ENCODE measurements at regions not wholly inside any gene's neighbourhood (a gene's known extent, or its start where the extent isn't known, plus 50 kb on each side); places are given as distances from the start of the nearest gene placed in this dataset.
"Not testable (repeated sequence)": the region's sequence is repeated elsewhere in the genome, so short reads cannot be mapped to it uniquely, and the experiment has no call there.

- H3K36me3 Mint-ChIP-seq = no peaks in the 10 kb centered on the region
- H3K9me3 Mint-ChIP-seq = no peaks in the 10 kb centered on the region
- H3K4me1 Mint-ChIP-seq = no peaks in the 10 kb centered on the region
- no peak for DNase-seq
- H3K27ac Mint-ChIP-seq = no peak overlapping the region
- H3K27me3 Mint-ChIP-seq = no peaks in the 10 kb centered on the region
- no peak overlapping the region for H3K4me3 Mint-ChIP-seq
These were observed 224.2 kb downstream of the XPNPEP1 start for GRCh38 chr10:109698882-109699664.

- DNase-seq = no peak
- H3K4me3 Mint-ChIP-seq = no peak overlapping the region
- no peaks in the 10 kb centered on the region for H3K9me3 Mint-ChIP-seq
- H3K27ac Mint-ChIP-seq = no peak overlapping the region
- no peaks in the 10 kb centered on the region for H3K27me3 Mint-ChIP-seq
- no peaks in the 10 kb centered on the region for H3K36me3 Mint-ChIP-seq
- H3K4me1 Mint-ChIP-seq = no peaks in the 10 kb centered on the region
These were observed 225.2 kb downstream of the XPNPEP1 start for GRCh38 chr10:109698086-109698485.

GRCh38 chr10:109696981-109697775, 226.1 kb downstream of the XPNPEP1 start:
- DNase-seq = no peak
- no peaks in the 10 kb centered on the region for H3K4me1 Mint-ChIP-seq
- H3K36me3 Mint-ChIP-seq = no peaks in the 10 kb centered on the region
- no peak overlapping the region for H3K27ac Mint-ChIP-seq
- H3K27me3 Mint-ChIP-seq = peaks cover 3% of the 10 kb centered on the region
- no peak overlapping the region for H3K4me3 Mint-ChIP-seq
- no peaks in the 10 kb centered on the region for H3K9me3 Mint-ChIP-seq

GRCh38 chr10:109696462-109696861, 226.8 kb downstream of the XPNPEP1 start:
- no peak for DNase-seq
- no peaks in the 10 kb centered on the region for H3K4me1 Mint-ChIP-seq
- no peak overlapping the region for H3K4me3 Mint-ChIP-seq
- no peaks in the 10 kb centered on the region for H3K36me3 Mint-ChIP-seq
- peaks cover 4% of the 10 kb centered on the region for H3K27me3 Mint-ChIP-seq
- H3K9me3 Mint-ChIP-seq = no peaks in the 10 kb centered on the region
- no peak overlapping the region for H3K27ac Mint-ChIP-seq

GRCh38 chr10:109695988-109696387, 227.3 kb downstream of the XPNPEP1 start:
- no peak for DNase-seq
- Mint-ChIP-seq H3K4me1 (no peaks in the 10 kb centered on the region), H3K36me3 (no peaks in the 10 kb centered on the region), H3K27ac (no peak overlapping the region), H3K9me3 (no peaks in the 10 kb centered on the region), H3K4me3 (no peak overlapping the region), H3K27me3 (peaks cover 4% of the 10 kb centered on the region)

GRCh38 chr10:109689785-109690184, 233.5 kb downstream of the XPNPEP1 start:
- no peak for DNase-seq
- H3K9me3 Mint-ChIP-seq = peaks cover 5% of the 10 kb centered on the region

GRCh38 chr10:109679478-109679877, 243.8 kb downstream of the XPNPEP1 start:
- H3K36me3 Mint-ChIP-seq = no peaks in the 10 kb centered on the region
- no peak overlapping the region for H3K27ac Mint-ChIP-seq
- no peaks in the 10 kb centered on the region for H3K4me1 Mint-ChIP-seq
- no peak for DNase-seq
- H3K9me3 Mint-ChIP-seq = no peaks in the 10 kb centered on the region
- no peaks in the 10 kb centered on the region for H3K27me3 Mint-ChIP-seq
- no peak overlapping the region for H3K4me3 Mint-ChIP-seq

More at GRCh38 chr10:109689785-109690184, 233.5 kb downstream of the XPNPEP1 start:
- Mint-ChIP-seq H3K27me3 (peaks cover 4% of the 10 kb centered on the region), H3K36me3 (no peaks in the 10 kb centered on the region), H3K4me1 (no peaks in the 10 kb centered on the region), H3K27ac (no peak overlapping the region), H3K4me3 (no peak overlapping the region)

- Mint-ChIP-seq H3K4me1 (no peaks in the 10 kb centered on the region), H3K36me3 (no peaks in the 10 kb centered on the region), H3K27me3 (no peaks in the 10 kb centered on the region), H3K9me3 (no peaks in the 10 kb centered on the region), H3K27ac (no peak overlapping the region), H3K4me3 (no peak overlapping the region)
- no peak for DNase-seq
These were observed 244.5 kb downstream of the XPNPEP1 start for GRCh38 chr10:109678857-109679256.

GRCh38 chr10:109676703-109677102, 246.6 kb downstream of the XPNPEP1 start:
- Mint-ChIP-seq H3K4me1 (no peaks in the 10 kb centered on the region), H3K27me3 (no peaks in the 10 kb centered on the region), H3K36me3 (no peaks in the 10 kb centered on the region), H3K4me3 (no peak overlapping the region), H3K27ac (no peak overlapping the region), H3K9me3 (no peaks in the 10 kb centered on the region)
- no peak for DNase-seq

- Mint-ChIP-seq H3K4me1 (no peaks in the 10 kb centered on the region), H3K9me3 (peaks cover 2% of the 10 kb centered on the region), H3K27ac (no peak overlapping the region), H3K36me3 (no peaks in the 10 kb centered on the region), H3K27me3 (no peaks in the 10 kb centered on the region), H3K4me3 (no peak overlapping the region)
- no peak for DNase-seq
These were observed 254.6 kb downstream of the XPNPEP1 start for GRCh38 chr10:109668703-109669102.

- no peak overlapping the region for H3K27ac Mint-ChIP-seq
These were observed 255.1 kb downstream of the XPNPEP1 start for GRCh38 chr10:109668154-109668665.

GRCh38 chr10:109665321-109665720, 258.0 kb downstream of the XPNPEP1 start:
- Mint-ChIP-seq H3K9me3 (peaks cover 2% of the 10 kb centered on the region), H3K27me3 (no peaks in the 10 kb centered on the region), H3K4me1 (no peaks in the 10 kb centered on the region), H3K36me3 (no peaks in the 10 kb centered on the region), H3K4me3 (no peak overlapping the region), H3K27ac (no peak overlapping the region)
- DNase-seq = no peak

More at GRCh38 chr10:109668154-109668665, 255.1 kb downstream of the XPNPEP1 start:
- no peak for DNase-seq
- H3K36me3 Mint-ChIP-seq = no peaks in the 10 kb centered on the region
- H3K4me3 Mint-ChIP-seq = no peak overlapping the region
- H3K9me3 Mint-ChIP-seq = peaks cover 2% of the 10 kb centered on the region
- H3K4me1 Mint-ChIP-seq = no peaks in the 10 kb centered on the region
- no peaks in the 10 kb centered on the region for H3K27me3 Mint-ChIP-seq

GRCh38 chr10:109664554-109664953, 258.8 kb downstream of the XPNPEP1 start:
- Mint-ChIP-seq H3K4me3 (no peak overlapping the region), H3K9me3 (peaks cover 2% of the 10 kb centered on the region), H3K4me1 (no peaks in the 10 kb centered on the region), H3K36me3 (no peaks in the 10 kb centered on the region), H3K27me3 (no peaks in the 10 kb centered on the region), H3K27ac (no peak overlapping the region)
- no peak for DNase-seq

- Mint-ChIP-seq H3K27me3 (no peaks in the 10 kb centered on the region), H3K27ac (no peak overlapping the region), H3K36me3 (no peaks in the 10 kb centered on the region), H3K4me3 (no peak overlapping the region), H3K4me1 (no peaks in the 10 kb centered on the region), H3K9me3 (peaks cover 2% of the 10 kb centered on the region)
- DNase-seq = no peak
These were observed 260.2 kb downstream of the XPNPEP1 start for GRCh38 chr10:109663122-109663521.

GRCh38 chr10:109652612-109653011, 270.7 kb downstream of the XPNPEP1 start:
- not testable (repeated sequence) for H3K4me1 Mint-ChIP-seq, H3K4me3 Mint-ChIP-seq, H3K36me3 Mint-ChIP-seq

More at GRCh38 chr10:109652612-109653011, 270.7 kb downstream of the XPNPEP1 start:
- H3K9me3 Mint-ChIP-seq, DNase-seq, H3K27me3 Mint-ChIP-seq, H3K27ac Mint-ChIP-seq: not testable (repeated sequence)

All from activated naive CD8-positive, alpha-beta T cell treated with anti-CD3 and anti-CD28 coated beads for 36 hours (primary cell).